Tongue (tissue), 1 donor: ENCODE measurements at regions not wholly inside any gene's neighbourhood (a gene's known extent, or its start where the extent isn't known, plus 50 kb on each side); places are given as distances from the start of the nearest gene placed in this dataset.

Source experiments
- DNase-seq: peaks from one replicate; pipeline ENCODE4 v3.0.0-alpha.2; 2015

DNA sequence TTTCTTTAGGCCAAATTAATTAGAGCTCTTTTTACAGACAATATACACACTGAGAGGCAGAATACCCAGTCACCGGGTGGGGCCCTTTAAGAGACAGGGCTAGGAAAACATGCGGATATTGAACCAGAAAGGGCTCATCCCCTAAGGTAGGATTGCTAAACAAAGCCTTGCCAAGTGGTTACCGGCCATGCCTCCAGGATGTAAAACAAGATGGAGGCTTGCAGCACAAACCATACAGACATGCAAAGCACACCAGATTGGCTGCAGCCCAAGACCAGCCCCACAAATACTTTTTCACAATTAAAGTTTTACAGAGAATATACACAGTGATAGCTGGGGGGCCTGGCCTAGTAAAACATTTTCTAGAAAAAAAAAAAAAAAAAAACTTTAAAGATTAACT lies 210.0 kb downstream of the KLHL4 start:
- DNase-seq = no peak

GRCh38 chrX:87728024-87728423 lies 210.4 kb downstream of the KLHL4 start:
- no peak for DNase-seq

DNA sequence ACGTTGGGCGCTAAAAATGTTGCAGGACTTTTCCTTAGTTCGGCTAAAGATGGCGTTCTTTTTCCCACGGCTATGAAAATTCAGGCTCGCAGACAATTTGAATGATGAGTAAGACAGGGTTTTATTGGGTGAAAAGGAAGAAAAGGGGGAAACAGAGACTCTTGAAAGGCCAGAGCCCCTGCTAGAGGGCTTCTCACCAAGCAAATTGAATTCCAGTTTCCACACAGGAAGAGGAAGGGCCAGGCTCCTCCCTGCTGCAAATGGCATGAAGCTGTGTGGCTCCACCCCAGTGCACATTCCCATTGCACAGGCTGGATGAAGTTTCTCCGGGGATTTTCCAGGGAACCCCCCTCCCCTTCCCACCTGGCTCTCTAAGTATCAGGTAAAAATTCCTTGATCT lies 210.9 kb downstream of the KLHL4 start:
- DNase-seq = no peak

DNA sequence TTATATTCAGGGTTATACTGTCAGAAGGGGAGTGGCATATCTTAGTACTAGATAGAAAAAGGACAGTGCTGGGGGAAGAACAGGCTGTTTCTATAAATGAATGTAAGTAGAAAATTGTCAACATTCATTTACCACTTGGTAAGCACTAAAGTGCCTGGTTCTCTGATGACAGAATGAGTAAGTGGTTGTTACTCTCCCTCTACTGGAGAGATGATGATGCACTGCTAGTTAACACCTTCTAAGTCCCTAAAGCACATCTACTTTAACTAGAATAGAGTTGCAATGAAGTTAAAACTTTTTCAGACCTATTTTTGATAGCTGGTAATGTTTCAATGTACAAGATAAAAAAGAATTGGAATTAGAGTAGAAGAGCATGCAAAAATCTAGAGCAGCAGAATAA lies 214.5 kb downstream of the KLHL4 start:
- DNase-seq = no peak

- no peak for DNase-seq
Observed at GRCh38 chrX:87736576-87736975, 219.0 kb downstream of the KLHL4 start.

DNA sequence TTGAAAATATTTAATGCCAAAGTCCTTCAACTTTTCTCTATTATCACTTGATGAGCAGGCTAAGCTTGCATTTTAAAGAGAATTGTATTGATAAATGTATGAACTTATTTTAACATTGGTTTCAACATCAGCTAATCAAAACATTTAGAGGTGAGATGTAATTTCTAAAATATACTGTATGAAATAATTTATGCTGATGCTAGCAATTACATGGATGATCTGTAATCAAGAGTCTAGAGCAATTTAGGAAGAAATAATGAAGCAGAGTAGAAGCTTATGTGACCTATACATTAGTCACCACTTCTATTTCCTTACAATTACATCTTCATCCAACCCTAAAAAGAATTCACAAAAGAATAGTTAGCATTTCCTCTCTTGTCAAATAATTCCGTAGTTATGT lies 226.8 kb downstream of the KLHL4 start:
- DNase-seq = no peak

DNA sequence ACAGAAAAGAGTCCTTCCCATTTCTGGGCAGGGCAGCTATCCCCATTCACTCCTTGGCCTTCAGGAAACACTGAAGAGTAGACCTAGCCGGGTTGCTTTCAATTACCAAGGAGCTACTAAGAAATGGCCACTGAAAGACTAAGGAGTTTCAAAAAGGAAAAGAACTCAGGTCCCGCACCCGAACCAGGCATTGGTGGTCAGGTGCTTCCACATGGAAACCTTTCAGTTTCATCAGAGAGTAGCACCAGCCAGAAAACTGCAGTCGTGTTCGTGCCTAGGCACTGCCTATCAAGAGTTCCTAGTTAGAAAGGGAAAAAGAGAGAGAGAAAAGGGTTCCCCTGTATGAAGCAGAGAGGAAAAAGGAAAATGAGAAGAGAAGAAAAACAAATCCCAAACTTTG lies 237.9 kb downstream of the KLHL4 start:
- no peak for DNase-seq

GRCh38 chrX:87788976-87789375 lies 271.4 kb downstream of the KLHL4 start:
- DNase-seq = no peak

DNA sequence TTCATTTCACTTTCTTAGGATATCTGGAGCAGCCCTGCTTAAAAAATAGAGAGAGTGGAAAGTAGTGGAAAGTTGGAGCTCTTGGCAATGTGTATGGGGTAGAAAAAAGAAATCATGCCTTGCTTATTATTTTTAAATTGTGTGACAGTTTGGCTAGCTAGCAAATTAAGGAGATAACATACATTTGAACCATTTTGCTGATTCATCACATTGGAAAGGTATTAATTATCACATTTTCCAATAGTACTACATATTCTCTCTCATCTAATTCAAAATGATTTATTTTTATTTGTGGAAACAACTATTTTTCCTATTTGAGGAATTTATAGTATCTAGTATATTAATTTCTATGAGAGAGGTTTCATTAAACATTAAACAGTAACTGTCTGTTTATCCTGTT lies 280.4 kb downstream of the KLHL4 start:
- DNase-seq = no peak

- no peak for DNase-seq
Observed at GRCh38 chrX:87805829-87806490, 288.4 kb downstream of the KLHL4 start.

DNA sequence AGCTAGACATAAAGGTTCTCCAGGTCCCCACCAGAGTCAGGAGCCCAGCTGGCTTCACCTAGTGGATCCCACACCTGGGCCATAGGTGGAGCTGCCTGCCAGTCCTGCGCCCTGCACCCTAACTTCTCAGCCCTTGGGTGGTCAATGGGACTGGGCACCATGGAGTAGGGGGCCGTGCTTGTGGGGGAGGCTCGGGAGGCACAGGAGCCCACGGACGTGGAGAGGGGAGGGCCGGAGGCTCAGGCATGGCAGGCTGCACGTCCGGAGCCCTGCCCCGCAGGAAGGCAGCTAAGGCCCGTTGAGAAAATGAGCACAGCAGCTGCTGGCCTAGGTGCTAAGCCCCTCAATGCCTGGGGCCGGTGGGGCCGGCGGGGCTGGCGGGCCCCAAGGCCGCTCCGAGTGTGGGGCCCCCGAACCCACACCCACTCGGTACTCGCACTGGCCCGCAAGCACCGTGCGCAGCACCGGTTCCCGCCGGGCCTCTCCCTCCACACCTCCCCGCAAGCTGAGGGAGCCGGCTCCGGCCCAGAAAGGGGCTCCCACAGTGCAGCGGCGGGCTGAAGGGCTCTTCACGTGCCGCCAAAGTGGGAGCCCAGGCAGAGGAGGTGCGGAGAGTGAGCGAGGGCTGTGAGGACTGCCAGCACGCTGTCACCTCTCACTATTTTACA lies 291.1 kb downstream of the KLHL4 start:
- DNase-seq = no peak

DNA sequence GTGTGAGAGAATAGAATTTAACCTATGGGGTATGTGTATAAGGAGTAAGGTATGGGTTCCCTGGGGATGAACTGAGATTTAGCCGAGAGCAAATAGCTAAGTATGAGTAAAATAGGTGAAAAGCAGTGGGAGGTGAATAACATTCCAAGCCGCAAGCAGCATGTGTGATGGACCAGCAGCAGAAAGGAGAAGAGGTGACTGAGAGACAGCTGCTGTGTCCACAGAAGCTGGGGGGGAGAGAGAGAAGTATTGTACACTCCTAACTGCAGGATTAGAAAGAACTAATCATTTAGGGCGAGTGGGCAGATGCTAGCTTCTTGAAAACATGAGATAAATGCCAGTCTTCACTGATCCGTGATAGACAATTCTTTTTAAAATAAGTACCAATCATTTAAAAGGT lies 296.0 kb downstream of the KLHL4 start:
- DNase-seq = no peak

DNA sequence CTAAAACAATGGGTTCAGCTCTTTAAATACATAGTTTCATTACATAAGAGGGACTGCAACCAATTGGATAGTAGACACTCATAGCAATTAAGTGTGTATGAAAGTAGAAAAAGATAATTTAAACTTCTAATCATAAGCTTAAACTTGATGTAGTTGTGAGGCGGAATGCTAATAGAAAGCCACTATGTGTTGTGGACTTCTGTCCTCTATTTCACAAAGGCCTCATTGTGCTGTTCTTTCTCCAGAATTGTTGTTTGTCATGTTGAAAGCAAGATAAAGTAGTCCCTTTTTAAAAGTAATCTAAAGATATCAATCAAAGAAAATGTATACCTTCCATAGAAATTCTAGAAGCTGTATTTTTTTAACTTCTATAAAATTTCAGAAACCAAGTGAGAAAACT lies 329.4 kb downstream of the KLHL4 start:
- DNase-seq = no peak

DNA sequence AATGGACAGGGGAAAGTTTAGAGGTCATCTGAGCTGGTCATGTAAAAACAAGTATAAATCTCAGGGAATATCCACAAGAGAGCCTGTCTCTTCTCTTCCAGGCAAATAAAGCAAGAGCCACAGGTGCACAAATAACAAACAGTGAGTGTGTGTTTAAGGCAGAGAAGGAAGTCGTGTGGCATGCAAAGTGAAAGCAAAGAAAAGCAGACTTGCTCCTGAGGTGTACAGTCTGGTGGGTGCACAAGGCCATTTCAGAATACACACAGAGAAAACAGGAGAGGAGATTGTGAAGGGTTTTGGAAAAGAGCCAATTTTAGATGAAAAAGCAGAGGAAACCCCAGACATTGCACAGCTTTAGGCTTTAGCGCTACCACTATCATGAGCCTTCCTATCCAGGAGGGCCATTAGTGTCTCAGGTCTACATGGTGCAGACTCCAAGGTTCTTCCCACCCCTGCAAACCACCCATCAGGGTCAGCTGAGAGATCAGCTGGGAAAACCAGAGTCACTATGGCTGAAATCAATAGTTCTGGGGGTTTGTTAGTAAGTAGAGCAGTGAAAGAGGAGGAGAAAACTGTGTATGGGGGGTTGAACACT lies 355.8 kb downstream of the KLHL4 start:
- no peak for DNase-seq

GRCh38 chrX:87874043-87874442 lies 356.4 kb downstream of the KLHL4 start:
- DNase-seq = peak; percentile 1

DNA sequence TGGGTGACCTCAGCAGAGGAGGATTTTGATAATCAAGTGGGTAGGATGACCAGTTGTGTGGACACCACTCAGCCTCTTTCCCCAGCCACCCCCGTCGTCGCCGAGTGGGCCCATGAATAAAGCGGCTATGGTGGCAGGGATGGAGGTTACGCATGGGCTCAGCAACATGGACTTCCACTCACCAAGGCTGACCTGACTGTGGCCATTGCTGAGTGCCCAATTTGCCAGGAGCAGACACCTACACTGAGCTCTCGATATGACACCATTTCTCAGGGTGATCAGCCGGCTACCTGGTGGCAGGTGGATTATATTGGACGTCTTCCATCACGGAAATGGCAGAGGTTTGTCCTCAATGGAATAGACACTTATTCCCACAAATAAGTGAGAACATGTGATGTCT lies 361.3 kb downstream of the KLHL4 start:
- DNase-seq = no peak

DNA sequence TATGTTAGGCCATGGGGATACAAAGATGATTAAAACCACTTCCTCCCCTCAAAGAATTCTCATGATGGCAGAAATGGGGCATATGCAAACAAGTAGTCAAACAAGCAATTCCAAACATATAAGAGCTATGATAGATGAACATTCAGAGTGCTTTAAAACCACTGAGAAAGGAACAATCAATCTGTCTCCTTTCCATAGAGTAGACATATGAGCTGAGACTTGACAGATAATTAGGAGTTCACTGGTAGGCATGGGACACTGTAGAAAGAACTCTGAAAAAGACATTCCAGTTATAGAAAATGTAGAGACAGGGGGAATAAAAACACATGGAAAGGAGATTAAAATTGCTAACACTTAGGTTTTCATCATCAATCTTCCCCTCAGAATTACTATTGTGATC lies 372.8 kb downstream of the KLHL4 start:
- no peak for DNase-seq

- no peak for DNase-seq
Observed at GRCh38 chrX:87895421-87895820, 377.8 kb downstream of the KLHL4 start.

- no peak for DNase-seq
Observed at GRCh38 chrX:87896057-87896456, 378.5 kb downstream of the KLHL4 start.

DNA sequence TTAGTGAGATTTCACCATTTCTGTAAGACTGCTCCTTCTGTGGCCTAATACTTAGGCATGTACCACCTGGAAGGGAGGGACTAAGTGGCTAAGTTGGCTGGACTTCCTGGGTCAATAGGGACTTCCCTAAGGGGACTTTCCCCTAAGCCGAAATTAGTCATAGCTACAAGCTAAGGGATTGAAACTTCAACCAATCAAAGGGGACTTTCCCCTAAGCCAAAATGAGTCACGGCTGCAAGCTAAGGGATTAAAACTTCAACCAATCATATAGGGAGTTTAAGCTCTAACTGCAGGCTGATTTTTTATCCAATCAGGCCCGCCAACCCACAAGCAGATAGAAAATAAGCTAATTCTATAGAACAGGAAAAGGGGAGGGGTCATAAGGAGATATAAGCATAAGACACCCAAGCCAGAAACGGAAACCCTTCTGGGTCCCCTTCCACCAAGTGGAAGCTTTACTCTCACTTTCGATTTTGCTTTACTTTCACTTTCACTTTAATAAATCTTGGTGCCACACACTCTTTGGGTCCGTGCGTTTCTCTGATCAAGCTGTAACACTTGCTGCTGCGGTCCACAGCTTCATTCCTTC lies 382.8 kb downstream of the KLHL4 start:
- DNase-seq = no peak

DNA sequence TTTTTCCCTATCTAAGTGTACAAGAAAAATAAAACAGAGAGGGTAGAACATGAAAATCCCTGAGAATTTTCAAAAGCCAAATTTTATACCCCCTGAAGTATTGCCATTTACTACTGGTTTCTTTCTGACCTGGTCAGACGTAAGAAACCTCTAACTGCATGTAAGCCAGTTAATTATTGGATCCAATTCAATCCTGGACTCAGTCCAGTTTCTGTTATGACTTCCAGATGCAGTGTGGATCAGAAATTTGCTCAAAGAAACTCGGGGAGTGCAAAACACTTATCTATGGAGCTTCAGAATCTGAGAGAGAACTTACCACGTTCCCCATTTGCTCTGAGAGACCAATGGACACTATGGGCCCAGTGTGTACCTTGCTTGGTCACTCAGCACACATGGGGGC lies 383.5 kb downstream of the KLHL4 start:
- peak; percentile 21 for DNase-seq

DNA sequence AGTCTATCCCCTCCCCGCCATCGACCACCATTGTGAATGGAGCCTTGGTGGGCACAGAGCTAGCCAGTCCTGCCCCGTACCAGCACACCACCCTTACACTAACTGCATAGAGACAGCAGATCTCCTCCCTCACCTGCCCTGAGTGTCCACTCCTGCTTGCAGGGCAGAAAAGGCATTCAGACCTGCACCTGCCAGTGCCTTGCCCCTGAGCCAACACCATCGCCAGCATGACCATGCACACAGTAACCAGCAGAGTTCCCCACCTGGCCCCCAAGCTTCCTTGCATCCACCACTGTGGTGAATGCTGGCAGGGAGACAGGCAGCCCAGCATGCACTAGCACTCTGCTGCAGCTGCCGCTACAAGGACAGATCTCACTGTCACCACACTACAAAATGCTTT lies 397.1 kb downstream of the KLHL4 start:
- no peak for DNase-seq

DNA sequence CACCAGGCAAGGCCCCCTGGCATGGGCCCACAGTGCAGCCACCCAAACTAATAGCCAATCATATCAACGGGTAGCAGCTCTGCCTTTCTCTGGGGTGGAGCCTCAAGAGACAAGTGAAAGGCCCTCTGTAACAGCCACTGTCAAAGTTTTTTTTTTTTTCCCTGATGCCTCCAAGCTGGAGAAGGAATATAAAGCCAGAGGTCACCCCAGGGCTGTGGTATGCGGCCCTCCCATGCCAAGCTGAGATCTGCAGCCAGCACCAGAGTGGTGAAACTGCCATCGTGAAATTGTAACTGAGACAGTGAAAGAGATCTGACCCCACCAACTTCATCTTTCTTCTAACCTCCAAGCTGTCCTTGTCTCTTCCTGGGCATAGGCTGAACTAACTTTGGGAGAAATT lies 407.0 kb downstream of the KLHL4 start:
- no peak for DNase-seq

DNA sequence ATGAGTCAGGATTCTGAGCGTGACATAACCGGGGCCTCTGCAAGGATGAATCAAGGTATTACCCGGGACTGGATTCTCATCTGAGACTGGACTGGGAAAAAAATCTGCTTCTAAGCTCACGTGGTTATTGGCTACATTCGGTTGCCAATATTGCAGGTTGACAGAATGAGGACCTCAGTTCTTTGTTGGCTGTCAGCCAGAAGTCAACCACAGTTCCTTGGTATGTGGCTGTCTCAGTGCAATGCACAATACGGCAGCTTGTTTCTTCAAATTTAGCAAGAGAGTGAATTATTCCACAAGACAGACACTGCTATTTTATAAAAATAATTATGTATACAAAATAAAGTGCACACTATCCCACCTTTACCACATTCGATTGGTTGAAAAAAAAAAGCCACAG lies 424.2 kb downstream of the KLHL4 start:
- DNase-seq = peak; percentile 1
